GM21529 (cell line): ENCODE measurements at regions not wholly inside any gene's neighbourhood (a gene's known extent, or its start where the extent isn't known, plus 50 kb on each side); places are given as distances from the start of the nearest gene placed in this dataset.

ENCODE experiments used
- ATAC-seq: cut with Tn5 transposase; IDR thresholded peaks from one replicate; pipeline ENCODE4 v1.9.1; 2021; ENCODE audit not compliant: unreplicated experiment

DNA sequence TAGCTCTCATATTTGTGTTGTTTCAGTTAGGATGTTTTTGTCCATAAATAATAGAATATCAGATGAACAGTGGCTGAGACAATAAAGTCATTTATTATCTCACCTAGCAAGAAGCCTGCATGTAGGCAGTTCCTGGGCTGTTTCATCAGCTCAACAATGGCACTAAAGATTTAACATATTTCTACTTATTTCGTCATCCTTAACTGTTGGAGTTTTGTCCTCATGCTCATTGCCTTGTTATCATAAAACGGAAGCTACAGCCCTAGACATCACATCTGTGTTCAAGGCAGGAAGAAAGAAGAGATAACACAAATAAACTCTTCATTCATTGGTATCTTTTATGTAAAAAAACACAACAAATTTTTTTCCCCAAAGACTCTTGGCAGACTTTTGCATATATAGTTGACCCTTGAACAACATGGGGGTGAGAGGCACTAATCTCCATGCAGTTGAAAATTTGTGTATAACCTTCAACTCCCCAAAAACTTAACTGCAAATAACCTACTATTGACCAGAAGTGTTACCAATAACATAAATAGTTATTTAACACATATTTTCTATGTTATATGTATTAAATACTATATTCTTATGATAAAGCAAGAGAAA lies 277.2 kb upstream of the ADRA1B start:
- ATAC-seq, result no peak

DNA sequence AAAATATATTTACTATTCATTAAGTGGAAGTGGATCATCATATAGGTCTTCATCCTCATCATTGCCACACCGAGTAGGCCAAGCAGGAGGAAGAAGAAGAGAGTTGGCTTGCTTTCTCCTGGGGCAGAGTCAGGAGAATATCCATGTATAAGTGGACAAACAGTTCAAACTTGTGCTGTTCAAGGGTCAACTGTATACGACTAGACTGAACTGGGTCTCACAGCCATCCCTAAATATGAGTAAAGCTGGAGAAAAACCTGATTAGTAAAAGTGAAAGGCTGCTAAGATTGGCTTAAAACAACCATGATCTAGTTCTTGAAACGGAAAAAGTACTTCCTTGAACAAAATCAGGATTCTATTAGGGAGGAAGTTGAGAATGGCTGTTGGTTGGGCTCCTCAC lies 276.7 kb upstream of the ADRA1B start:
- no peak for ATAC-seq

GRCh38 chr5:159640446-159640845 lies 275.8 kb upstream of the ADRA1B start:
- no peak for ATAC-seq

DNA sequence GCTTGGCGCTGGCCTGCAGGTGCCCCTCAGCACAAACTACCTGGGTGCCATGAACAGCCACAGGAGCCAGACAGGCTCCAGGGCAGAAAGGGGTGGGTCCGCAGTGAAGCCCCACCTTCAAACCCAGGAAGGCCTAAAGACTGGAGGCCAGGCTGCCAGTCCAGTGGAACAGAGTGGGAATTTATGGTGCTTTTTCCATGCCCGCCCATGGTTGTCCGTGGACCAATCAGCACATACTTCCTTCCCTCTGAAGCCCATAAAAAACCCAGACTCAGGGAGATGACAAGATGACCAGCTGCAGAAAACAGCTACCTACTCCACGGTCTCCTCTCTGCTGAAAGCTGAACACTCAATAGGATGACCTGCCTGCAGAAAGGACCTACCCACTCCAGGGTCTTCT lies 275.4 kb upstream of the ADRA1B start:
- ATAC-seq, result no peak

- no peak for ATAC-seq
Measured at GRCh38 chr5:159641371-159642039, 274.8 kb upstream of the ADRA1B start.

DNA sequence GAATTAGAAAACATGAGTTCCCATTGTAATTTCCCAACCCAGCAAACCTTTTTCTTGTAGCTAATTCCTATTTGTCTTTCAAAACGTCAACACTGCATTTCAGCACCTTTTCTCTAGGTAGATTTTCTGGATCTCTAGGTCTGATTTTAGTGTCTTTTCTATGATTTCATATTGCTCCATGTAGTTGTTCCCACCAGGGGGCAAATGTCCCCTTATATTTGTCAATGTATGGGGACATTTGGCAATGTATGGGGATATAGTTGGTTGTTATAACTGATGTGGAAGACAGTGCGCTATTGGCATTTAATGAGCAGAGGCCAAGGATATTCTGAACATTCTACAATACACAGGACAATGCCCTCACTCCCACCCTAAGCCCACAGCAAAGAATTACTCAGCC lies 273.9 kb upstream of the ADRA1B start:
- no peak for ATAC-seq

DNA sequence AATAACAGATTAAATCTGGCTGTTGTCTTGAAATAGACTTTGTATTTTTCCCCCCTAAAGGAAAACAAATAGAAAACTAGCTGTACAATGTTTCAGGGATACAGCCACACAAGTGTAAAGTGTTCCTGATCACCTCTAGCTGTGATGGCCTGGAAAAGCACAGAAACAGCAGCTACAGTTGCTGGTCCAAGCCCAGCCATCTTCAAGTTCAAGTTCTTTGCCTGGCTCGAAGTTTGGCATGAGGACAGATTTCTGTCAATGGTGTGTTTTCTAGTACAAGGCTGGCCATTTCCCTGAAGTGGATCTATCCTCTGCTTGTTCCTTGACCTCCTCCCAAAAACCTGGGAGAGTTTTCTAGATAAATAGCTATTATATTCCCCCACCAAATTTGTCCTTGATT lies 272.2 kb upstream of the ADRA1B start:
- ATAC-seq, result no peak

- ATAC-seq, result no peak
Measured at GRCh38 chr5:159645179-159645846, 271.0 kb upstream of the ADRA1B start.

DNA sequence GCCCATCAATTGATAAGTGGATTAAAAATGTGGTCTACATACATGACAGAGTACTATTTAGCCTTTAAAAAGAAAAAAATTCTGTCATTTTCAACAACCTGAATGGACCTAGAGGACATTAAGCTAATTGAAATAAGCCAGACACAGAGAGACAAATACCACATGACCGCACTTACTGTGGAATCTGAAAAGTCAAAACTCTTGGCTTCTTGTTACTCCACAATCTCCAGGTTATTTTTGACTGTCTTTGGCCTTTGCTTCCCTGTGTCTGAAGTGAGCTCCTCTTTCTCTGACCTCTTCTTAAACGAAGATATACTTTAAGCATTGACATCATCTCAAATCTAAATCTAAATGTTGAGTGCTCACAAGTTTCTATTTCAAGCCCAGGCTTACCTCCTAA lies 265.5 kb upstream of the ADRA1B start:
- no peak for ATAC-seq

DNA sequence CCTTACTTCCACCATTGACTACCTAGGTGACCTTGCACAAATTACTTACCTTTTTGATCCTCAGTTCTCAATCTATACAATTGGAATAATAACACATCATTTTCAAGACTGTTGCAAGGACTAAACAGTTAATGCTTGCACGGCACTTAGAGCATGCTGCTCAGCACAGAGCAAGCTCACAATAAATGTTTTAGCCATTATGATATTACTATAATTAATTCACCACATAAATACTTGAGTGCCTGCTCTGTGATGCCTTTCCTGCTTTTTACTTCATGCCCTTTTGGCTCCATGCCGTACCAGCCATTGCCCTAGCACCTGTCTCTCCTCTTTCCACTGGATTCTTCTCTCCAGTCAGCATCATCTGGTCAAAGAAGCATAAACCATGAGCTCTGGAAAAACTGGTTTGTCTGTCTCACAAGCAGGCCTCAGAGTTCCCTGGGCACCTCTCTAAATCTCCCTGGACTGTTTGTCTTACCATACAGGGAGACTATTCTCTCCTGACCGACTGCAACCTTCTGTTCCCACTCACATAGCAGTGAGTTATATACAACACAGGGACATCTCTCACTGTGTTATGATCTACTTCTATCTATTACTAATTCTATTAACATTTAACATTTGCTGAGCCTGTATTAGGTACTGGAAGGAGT lies 260.4 kb upstream of the ADRA1B start:
- no peak for ATAC-seq

- ATAC-seq, result no peak
Measured at GRCh38 chr5:159657298-159657697, 259.0 kb upstream of the ADRA1B start.

GRCh38 chr5:159657771-159658170 lies 258.5 kb upstream of the ADRA1B start:
- no peak for ATAC-seq

DNA sequence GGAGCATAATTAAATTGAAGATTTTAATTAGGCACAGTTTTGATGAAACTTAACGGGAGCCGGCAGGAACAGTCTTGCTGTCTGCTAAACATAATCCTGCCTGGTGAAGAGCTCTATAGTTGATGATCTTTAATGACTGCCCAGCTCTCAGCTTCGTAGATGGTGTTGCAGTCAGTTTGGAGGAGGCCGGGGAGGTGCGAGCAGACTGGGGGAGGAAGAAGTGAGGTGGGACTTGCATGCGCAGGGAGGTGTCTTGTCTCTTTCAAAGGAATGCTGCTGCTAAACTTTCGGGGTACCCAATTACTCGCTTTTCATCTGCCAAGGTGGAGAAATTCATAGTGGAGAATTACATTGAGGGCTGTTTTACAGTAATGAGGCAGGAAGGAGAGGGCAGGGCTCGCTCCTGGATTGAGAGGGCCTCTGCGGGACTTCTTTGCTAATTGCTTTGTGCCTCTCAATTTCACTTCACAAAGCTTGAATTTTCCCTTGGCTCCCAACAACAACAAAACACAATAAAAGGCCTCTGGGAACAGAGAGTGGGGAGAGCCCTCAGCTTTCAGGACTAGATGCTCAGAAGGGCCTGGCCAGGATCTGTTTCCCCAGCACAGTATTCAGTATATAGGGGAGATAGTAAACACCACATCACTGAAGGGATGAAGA lies 257.9 kb upstream of the ADRA1B start:
- no peak for ATAC-seq

DNA sequence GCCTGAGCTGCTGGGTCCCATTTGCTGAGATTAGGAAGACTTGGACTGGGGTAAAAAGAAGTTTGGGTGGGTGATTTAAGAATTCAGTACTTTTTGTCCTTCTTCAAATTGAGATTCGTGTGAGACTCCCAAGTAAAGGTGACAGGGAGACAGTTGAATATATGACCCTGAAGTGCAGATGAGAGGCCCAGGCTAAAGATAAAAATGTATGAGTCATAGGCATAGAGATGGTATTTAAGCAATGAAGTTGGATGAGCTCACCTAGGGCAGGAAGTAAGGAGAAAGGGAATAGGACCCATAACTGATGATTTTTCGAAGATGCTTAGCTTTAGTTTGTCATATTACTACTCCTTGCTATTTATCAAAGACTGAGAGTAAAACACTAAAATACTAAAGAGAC lies 255.9 kb upstream of the ADRA1B start:
- no peak for ATAC-seq

DNA sequence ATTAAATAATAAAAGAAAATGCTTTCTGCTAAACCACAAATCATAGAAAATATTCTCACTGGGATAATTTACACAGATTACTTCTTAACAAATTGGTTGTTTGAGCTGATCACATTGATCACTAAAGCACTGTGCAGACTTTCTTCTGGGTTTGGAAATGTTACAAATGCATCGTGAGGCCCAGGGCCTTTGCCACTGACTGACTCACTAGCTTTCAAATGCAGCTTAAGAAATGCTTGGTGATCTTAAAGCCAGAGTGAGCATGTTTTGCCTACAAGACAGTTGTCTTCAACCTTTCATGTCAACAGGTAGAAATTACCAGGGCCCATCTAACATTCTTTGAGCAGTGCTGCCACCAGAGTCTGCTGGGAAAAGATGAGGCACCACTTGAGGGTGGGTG lies 252.3 kb upstream of the ADRA1B start:
- ATAC-seq, result no peak

- ATAC-seq, result no peak
Measured at GRCh38 chr5:159667286-159667685, 249.0 kb upstream of the ADRA1B start.

- ATAC-seq, result no peak
Measured at GRCh38 chr5:159668556-159668955, 247.7 kb upstream of the ADRA1B start.

GRCh38 chr5:159669559-159669958 lies 246.7 kb upstream of the ADRA1B start:
- no peak for ATAC-seq

DNA sequence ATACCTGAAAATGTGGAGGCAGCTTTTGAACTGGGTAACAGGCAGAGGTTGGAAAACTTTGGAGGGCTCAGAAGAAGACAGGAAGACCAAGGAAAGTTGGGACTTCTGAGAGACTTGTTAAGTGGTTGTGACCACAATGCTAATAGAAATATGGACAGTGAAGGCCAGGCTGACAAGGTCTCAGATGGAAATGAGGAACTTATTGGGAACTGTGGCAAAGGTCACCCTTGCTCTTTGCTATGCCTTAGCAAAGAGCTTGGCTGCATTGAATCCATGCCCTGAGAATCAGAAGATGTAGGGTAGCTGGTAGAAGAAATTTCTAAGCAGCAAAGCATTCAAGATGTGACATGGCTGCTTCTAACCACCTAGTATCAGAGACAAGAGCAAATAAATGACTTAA lies 244.4 kb upstream of the ADRA1B start:
- ATAC-seq, result no peak

GRCh38 chr5:159673538-159673937 lies 242.7 kb upstream of the ADRA1B start:
- ATAC-seq, result no peak

DNA sequence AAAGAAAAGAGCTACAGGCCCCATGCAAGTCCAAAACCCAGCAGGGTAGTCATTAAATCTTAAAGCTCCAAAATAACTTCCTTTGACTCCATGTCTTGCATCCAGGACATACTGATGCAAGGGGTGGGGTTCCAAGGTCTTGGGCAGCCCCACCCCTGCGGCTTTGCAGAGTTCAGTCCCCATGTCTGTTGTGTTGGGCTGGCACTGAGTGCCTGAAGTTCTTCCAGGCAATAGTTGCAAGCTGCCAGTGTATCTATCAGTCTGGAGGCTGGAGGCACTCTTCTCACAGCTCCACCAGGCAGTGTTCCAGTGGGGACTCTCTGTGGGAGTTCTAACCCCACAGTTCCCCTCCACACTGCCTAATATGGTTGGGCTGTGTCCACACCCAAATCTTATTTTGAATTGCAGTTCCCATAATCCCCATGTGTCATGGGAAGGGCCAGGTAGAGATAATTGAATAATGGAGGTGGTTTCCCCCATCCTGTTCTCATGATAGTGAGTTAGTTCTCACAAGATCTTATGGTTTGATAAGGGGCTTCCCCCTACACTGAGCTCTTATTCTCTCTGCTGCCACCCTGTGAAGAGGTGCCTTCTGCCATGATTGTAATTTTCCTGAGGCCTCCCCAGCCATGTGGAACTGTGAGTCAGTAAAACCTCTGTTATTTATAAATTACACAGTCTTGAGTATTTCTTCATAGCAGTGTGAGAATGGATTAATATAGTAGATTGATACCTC lies 237.5 kb upstream of the ADRA1B start:
- no peak for ATAC-seq
